SK-N-SH treated with all-trans-retinoic acid at 6 μM for 48 hours (cell line): ENCODE measurements at regions not wholly inside any gene's neighbourhood (a gene's known extent, or its start where the extent isn't known, plus 50 kb on each side); places are given as distances from the start of the nearest gene placed in this dataset.

Experiments used
- ARNTL ChIP-seq: fragments of 450-650 bp; formaldehyde crosslinking; IDR thresholded peaks from 2 replicates; pipeline ENCODE4 v1.5.0; 2020; ENCODE audit warnings: low read depth, mild to moderate bottlenecking, moderate library complexity, borderline replicate concordance
- CSDC2 ChIP-seq: fragments of 250-450 bp; sonication (Bioruptor Pico); IDR thresholded peaks from 2 replicates; pipeline ENCODE4 v1.5.0; 2020; ENCODE audit warnings: mild to moderate bottlenecking, moderate library complexity
- ZNF565 ChIP-seq: fragments of 450-650 bp; formaldehyde crosslinking; conservative IDR thresholded peaks from 2 replicates; pipeline ENCODE4 v1.5.0; 2020; ENCODE audit warnings: low read depth, mild to moderate bottlenecking, moderate library complexity
- ZNF70 ChIP-seq: fragments of 450-650 bp; formaldehyde crosslinking; IDR thresholded peaks from 2 replicates; pipeline ENCODE4 v1.5.0; 2020; ENCODE audit warnings: mild to moderate bottlenecking, moderate library complexity
- TF ChIP-seq, protein P1 (sequence below): fragments of 250-450 bp; sonication (Bioruptor Pico); IDR thresholded peaks from 2 replicates; pipeline ENCODE4 v1.8.0; 2020; ENCODE audit warnings: mild to moderate bottlenecking, moderate library complexity, borderline replicate concordance

DNA sequence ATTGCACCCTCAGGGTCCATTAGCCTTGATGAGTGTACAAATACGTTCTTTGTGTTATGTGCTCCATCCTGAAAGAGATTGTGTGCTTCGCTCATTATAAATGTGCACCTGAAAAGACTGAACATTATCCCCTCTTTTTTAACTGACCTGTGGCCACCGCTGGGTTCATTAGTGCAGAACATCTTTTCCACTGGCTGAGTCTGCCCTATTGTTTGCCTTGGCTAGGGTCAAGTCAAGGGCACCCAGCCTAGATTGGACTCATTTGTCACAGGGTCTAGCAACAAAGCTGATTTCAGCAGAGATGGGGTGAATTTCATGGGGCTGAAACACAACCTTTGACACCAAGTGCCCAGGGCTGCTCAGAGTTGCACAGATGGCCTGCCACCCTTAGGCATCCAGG is 764.1 kb upstream of the ARRDC3 start:
- TF ChIP-seq ARNTL (no peak), ZNF70 (CRISPR knock-in tag) (no peak), ZNF565 (CRISPR knock-in tag) (no peak), CSDC2 (no peak)
- TF ChIP-seq, protein P1, sequence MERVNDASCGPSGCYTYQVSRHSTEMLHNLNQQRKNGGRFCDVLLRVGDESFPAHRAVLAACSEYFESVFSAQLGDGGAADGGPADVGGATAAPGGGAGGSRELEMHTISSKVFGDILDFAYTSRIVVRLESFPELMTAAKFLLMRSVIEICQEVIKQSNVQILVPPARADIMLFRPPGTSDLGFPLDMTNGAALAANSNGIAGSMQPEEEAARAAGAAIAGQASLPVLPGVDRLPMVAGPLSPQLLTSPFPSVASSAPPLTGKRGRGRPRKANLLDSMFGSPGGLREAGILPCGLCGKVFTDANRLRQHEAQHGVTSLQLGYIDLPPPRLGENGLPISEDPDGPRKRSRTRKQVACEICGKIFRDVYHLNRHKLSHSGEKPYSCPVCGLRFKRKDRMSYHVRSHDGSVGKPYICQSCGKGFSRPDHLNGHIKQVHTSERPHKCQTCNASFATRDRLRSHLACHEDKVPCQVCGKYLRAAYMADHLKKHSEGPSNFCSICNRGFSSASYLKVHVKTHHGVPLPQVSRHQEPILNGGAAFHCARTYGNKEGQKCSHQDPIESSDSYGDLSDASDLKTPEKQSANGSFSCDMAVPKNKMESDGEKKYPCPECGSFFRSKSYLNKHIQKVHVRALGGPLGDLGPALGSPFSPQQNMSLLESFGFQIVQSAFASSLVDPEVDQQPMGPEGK (CRISPR knock-in tag) = no peak
